GM18873 (cell line): ENCODE measurements at regions not wholly inside any gene's neighbourhood (a gene's known extent, or its start where the extent isn't known, plus 50 kb on each side); places are given as distances from the start of the nearest gene placed in this dataset.

Source experiments
- ATAC-seq: cut with Tn5 transposase; IDR thresholded peaks from one replicate; pipeline ENCODE4 v1.9.1; 2021; ENCODE audit warnings: mild to moderate bottlenecking, moderate library complexity, moderate number of reproducible peaks; ENCODE audit not compliant: unreplicated experiment, low FRiP score

GRCh38 chr3:70899816-70900215 is 587.4 kb upstream of the MDFIC2 start:
- no peak for ATAC-seq

- no peak for ATAC-seq
These were observed 577.6 kb upstream of the MDFIC2 start for GRCh38 chr3:70890020-70890394.

- no peak for ATAC-seq
These were observed 577.0 kb upstream of the MDFIC2 start for GRCh38 chr3:70889162-70890019.

GRCh38 chr3:70885636-70886035 is 573.2 kb upstream of the MDFIC2 start:
- ATAC-seq: no peak

- no peak for ATAC-seq
These were observed 569.7 kb upstream of the MDFIC2 start for GRCh38 chr3:70882104-70882503.

GRCh38 chr3:70880421-70880820 is 568.0 kb upstream of the MDFIC2 start:
- no peak for ATAC-seq

GRCh38 chr3:70876154-70876553 is 563.7 kb upstream of the MDFIC2 start:
- ATAC-seq: no peak

- no peak for ATAC-seq
These were observed 561.8 kb upstream of the MDFIC2 start for GRCh38 chr3:70874196-70874595.

GRCh38 chr3:70873686-70874085 is 561.2 kb upstream of the MDFIC2 start:
- no peak for ATAC-seq

- no peak for ATAC-seq
These were observed 559.6 kb upstream of the MDFIC2 start for GRCh38 chr3:70871909-70872656.

- ATAC-seq: no peak
These were observed 558.1 kb upstream of the MDFIC2 start for GRCh38 chr3:70870576-70870975.

GRCh38 chr3:70868561-70868960 is 556.1 kb upstream of the MDFIC2 start:
- ATAC-seq: no peak

GRCh38 chr3:70863049-70863448 is 550.6 kb upstream of the MDFIC2 start:
- ATAC-seq: no peak

- ATAC-seq: no peak
These were observed 549.4 kb upstream of the MDFIC2 start for GRCh38 chr3:70861855-70862254.

- no peak for ATAC-seq
These were observed 548.8 kb upstream of the MDFIC2 start for GRCh38 chr3:70861234-70861633.

- ATAC-seq: no peak
These were observed 545.5 kb upstream of the MDFIC2 start for GRCh38 chr3:70857916-70858315.

- no peak for ATAC-seq
These were observed 544.1 kb upstream of the MDFIC2 start for GRCh38 chr3:70856414-70857162.

GRCh38 chr3:70855149-70855548 is 542.7 kb upstream of the MDFIC2 start:
- ATAC-seq: no peak

GRCh38 chr3:70854108-70854507 is 541.7 kb upstream of the MDFIC2 start:
- no peak for ATAC-seq

- ATAC-seq: no peak
These were observed 540.9 kb upstream of the MDFIC2 start for GRCh38 chr3:70853161-70853944.
